Gastrocnemius medialis (tissue), 4 donors: ENCODE measurements at regions not wholly inside any gene's neighbourhood (a gene's known extent, or its start where the extent isn't known, plus 50 kb on each side); places are given as distances from the start of the nearest gene placed in this dataset.

ENCODE experiments used
- POLR2A ChIP-seq, 2 donors: fragments of 450-650 bp; IDR thresholded peaks; one replicate each; pipeline ENCODE4 v1.6.1; 2017; ENCODE audit warnings: antibody characterized with exemption in 2 of 2, mild to moderate bottlenecking in 2 of 2, moderate library complexity in 2 of 2
- TF ChIP-seq, protein P1 (sequence below), 5 experiments: fragments of 450-650 bp in 3 of 5; fragments of 200-600 bp in 2 of 5; sonication (generic) in 2 of 5; IDR thresholded peaks in 4 of 5; conservative IDR thresholded peaks in 1 of 5; 1 replicate in 4 of 5; 2 replicates in 1 of 5; pipeline ENCODE4 v1.5.1; 2016 to 2019; ENCODE audit warnings: antibody characterized with exemption in 5 of 5, mild to moderate bottlenecking in 3 of 5, moderate library complexity in 3 of 5

DNA sequence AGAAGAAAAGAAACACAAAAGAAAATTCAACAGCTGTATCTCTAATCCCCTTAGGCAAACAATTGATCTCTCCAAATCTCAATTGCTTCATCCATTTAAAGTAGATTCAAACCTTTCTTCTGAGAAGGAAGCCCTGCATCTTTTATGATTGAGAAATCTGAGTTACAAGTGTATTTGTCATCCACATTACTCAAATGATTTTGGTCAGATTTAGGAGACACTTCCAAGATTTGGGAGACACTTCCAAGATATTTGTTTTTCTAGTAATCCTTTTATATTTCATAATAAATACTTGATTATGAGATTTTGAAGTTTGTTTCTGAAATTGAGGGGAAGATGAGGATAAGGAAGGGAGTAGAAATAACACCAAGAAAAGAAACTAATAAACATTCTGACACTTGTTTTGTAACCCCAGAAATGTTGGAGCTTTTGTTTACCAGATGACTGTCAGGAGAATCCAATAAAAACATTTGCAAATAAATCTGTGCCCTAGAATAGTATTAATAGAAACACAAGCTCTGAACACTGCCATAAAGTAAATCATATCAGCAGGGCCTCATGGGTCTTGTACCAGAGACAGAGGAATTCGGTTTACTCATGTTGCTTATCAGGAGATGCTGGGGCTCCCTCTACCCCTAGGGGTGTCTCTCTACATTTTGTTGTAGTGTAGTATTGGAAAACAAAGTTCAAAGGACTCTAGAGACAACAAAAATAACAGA is 314.3 kb upstream of the NT5E start:
- TF ChIP-seq, protein P1, sequence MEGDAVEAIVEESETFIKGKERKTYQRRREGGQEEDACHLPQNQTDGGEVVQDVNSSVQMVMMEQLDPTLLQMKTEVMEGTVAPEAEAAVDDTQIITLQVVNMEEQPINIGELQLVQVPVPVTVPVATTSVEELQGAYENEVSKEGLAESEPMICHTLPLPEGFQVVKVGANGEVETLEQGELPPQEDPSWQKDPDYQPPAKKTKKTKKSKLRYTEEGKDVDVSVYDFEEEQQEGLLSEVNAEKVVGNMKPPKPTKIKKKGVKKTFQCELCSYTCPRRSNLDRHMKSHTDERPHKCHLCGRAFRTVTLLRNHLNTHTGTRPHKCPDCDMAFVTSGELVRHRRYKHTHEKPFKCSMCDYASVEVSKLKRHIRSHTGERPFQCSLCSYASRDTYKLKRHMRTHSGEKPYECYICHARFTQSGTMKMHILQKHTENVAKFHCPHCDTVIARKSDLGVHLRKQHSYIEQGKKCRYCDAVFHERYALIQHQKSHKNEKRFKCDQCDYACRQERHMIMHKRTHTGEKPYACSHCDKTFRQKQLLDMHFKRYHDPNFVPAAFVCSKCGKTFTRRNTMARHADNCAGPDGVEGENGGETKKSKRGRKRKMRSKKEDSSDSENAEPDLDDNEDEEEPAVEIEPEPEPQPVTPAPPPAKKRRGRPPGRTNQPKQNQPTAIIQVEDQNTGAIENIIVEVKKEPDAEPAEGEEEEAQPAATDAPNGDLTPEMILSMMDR (IDR thresholded peaks at IDR 0.05 in 4 of 5, conservative IDR thresholded peaks at IDR 0.05 in 1 of 5): no peak
- TF ChIP-seq POLR2A (IDR thresholded peaks at IDR 0.05): no peak
